Medulla oblongata (tissue), 1 donor: ENCODE measurements at regions not wholly inside any gene's neighbourhood (a gene's known extent, or its start where the extent isn't known, plus 50 kb on each side); places are given as distances from the start of the nearest gene placed in this dataset.

Experiments used
- DNase-seq: peaks from one replicate; pipeline ENCODE4 v3.0.0-alpha.2; 2015; ENCODE audit errors: extremely low spot score

DNA sequence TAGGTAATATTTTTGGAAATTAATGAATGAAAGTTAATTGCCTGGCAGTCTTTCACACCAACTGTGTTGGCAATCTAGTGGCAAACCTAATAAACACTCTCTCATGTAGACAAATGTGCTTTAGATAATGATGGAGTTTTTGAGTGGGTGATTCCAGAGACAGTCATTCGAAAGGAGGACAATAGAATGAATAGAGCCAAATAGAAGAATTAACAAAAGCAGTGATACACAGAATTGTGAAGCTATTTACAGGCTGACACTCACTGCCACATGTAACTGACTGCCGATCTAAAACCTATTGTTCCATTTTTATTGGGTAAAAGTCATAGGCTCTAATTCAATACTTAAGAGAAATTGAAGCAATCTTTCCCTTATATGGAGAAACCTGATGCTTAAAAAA lies 338.5 kb downstream of the PCDH7 start:
- DNase-seq: peak; percentile 35

DNA sequence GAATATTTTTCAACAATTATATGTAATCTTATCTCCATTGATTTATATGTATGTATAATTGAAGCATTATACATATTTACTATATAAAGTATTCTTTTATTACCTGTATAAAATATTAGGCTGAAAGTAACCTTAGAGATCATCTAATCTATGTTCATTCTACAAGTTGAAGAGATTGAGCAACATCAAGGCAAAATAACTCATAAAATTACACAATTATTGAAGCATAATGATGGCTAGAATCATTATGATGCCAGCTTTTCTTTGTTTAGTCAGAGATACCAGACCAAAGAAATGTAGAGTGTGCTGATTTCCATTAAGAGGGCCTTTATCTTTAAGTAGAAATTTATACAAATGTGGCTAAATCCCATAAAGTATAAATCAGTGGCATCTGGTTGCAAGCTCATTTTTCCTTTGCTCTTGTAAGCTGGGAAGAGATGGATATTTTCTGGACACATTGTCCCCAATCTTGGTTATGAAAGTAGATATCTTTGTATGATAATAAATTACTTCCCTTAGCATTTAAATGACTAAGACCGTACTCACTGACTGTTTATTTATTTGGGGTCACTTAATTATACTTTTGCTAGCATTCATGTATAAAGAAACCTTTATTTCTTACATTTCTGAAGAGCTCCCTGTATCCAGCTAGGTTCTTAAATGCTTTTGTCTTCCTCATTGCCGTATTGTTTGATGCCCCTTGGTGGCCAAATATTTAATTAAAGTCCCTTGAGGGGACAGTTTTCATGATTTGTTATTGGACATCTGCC lies 339.8 kb downstream of the PCDH7 start:
- no peak for DNase-seq

DNA sequence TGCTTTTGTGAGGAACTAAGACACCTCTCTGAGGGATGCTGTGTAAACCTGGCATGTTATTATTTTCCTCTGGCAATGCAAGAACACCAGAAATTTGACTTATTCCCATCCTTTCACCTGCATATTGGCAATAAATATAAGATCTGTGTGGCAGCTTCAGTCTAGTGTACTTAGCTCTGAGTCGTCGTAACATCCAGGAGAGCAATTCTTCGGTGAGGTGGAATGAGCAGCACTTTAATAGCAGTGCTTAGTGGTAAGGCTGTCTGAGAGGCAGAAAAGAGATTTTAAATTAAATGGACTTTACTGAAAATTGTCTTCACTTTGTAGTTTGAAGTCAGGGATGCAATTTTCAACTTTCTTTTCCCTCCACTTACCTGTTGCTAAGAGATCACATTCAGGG lies 344.9 kb downstream of the PCDH7 start:
- DNase-seq: no peak

- DNase-seq: no peak
Measured at GRCh38 chr4:31068257-31069075, 348.3 kb downstream of the PCDH7 start.

- DNase-seq: no peak
Measured at GRCh38 chr4:31069151-31069550, 349.0 kb downstream of the PCDH7 start.

GRCh38 chr4:31071508-31072486 lies 351.6 kb downstream of the PCDH7 start:
- DNase-seq: no peak

DNA sequence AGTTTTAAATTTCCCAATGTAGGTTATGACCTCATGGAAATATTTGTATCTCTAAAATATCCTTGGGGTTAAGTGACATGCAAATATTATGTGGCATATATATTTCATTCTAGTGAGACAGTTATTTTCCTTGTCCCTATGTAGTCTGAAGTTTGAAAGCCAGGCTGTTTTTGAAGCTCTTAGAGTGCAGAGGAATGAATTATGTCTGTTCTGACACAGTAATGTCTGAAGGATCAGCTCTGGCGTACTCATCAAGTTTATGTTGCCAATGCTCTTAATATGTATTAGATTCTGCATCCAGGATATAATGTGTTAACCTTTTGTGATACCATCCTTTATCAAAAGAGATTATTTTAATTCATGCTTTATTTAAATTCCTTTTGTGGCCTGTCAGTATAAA lies 355.8 kb downstream of the PCDH7 start:
- DNase-seq: no peak

DNA sequence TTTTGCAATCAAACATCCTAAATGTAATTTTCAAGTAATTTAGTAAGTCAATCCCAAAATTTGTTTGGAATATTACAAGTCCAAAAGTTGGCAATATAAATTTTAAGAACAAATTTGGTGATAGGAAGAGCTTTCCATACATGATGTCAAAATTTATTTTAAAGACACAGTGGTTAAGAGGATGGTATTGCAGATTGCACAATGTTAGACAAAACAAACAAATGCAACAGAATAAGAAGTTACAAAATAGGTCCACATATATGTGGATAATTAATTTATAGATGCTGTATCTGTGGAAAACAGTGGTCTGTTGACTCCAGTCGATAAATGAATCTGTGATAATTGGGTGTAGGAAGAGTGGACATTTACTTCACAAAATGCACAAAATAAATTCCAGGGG lies 358.5 kb downstream of the PCDH7 start:
- no peak for DNase-seq

GRCh38 chr4:31080887-31081286 lies 360.7 kb downstream of the PCDH7 start:
- no peak for DNase-seq

GRCh38 chr4:31081366-31081765 lies 361.2 kb downstream of the PCDH7 start:
- DNase-seq: no peak

DNA sequence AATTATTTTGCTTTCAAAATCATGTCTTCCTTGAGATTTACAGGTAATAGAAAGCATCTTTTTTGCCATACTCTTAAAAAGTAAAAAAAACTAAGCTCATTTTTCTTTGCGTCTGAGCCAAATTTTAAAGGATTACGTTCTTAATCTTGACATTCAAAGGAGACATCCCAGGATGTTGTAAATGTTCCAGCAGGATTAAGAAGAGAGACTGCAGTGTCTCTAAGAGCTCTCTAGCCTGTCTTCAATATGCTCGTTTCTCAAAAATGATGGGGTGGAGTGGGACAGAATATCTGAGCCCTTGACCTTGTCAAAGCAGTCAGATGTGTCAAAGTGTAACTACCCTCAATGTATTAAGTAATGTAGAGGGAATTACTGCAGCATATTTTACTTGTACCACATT lies 363.3 kb downstream of the PCDH7 start:
- DNase-seq: no peak

GRCh38 chr4:31084806-31085416 lies 364.7 kb downstream of the PCDH7 start:
- DNase-seq: no peak

DNA sequence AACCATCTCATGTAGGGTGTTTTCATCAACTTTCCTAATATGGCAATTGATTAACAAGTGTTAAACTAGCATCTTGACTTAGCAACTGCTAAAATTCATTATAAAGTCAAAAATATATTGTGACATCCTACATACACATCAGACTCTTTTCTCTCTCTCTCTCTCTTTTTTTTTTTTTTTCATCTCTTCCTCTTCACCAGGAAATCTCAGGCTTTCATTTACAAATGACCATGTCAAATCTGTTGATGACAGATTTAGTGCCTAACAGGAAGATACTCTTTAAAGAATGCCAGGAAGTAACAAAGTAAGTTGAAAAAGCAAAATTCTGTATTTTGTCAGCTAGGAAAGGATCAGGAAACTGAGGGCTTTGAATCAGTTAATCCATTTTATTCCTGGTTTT lies 365.5 kb downstream of the PCDH7 start:
- DNase-seq: no peak

DNA sequence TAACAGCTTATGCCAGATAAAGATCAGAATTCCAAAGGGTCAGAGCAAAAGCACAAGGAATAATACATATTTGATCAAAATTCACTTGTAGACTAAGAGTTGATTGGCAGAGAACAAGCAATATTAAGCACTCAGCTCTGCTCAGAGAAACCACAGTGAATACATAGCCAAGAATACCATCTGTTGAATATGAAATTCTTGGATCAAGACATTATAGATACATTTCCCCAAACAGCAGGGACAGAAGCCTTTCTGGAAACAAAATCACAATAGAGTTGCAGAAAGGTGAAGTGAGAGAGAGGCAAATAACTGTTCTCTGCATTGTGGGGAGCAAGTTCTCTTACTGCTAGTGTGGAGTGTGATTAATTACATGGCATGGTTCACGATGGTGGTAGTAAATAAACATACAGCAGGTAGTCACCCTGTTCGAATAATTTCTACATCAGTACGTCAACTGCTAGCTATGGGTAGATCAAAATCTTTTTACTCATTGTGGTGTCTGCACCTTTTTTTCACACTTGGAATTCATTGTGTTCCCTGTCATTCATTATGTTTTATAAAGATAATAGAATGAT lies 366.7 kb downstream of the PCDH7 start:
- no peak for DNase-seq

DNA sequence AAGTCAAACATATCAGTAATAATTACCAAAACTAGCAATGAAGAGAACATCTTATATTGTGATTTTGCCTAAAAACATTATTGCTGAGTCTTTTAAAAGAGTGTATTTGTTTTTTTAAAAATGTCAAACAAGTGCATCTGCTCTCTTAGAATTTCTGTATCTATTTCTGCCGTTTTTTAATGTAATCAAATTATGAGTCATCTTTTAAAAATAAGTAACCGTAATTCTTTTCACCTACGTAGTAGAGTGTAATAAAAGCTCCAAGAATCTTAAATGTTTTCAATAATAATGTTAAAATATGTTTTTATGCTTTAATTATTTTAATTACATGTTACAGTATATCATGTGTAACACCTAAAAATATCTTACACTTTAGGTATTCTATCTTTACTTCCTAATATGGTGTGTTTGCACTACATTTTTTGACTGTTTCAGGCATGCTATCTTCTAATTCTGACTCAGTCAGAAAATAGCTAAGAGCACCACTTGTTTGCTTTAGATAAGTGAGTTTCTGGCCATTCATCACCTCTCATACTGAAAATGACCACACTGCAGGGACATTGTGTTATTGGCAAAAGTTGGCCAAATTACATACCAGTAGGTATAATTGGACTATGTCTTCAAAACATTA lies 368.5 kb downstream of the PCDH7 start:
- no peak for DNase-seq

GRCh38 chr4:31089815-31090214 lies 369.6 kb downstream of the PCDH7 start:
- DNase-seq: no peak

- DNase-seq: no peak
Measured at GRCh38 chr4:31094474-31094873, 374.3 kb downstream of the PCDH7 start.

GRCh38 chr4:31097999-31098398 lies 377.8 kb downstream of the PCDH7 start:
- DNase-seq: no peak

DNA sequence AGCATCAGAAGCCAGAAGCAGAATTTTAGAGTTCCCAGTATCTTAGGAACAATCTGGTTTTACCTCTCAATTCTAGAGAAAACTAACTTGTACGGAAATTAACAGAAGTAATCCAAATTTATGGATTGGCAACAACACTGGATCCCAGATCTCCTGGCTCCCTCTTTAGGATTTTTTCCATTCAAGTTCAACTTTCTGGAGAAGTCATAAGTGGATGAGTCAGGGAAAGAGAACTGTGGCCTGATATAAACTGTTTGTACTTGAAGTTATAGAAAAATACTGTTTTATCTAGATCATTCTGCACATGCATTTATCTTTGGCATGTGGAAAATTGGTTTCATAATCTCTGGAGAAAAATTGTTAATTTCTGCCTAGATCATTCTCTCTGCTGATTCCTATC lies 380.4 kb downstream of the PCDH7 start:
- no peak for DNase-seq

DNA sequence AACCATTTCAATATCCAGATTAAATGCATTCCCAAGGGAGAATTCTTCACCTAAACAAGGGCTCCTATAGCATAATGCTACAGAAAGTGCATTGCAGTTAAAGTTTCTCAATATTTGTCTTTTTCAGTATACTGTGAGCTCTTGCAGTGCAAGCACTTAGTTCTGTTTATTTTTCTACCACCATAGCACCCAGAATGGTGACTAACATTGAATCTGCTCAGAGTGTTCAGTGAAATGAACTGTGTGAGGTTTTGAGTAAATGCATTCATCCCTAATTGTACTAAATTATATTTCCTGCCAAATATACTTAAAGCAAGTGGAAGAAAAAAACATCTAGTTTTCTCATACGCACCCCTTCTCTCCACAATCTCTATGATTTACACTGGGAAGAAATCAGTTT lies 383.9 kb downstream of the PCDH7 start:
- no peak for DNase-seq

DNA sequence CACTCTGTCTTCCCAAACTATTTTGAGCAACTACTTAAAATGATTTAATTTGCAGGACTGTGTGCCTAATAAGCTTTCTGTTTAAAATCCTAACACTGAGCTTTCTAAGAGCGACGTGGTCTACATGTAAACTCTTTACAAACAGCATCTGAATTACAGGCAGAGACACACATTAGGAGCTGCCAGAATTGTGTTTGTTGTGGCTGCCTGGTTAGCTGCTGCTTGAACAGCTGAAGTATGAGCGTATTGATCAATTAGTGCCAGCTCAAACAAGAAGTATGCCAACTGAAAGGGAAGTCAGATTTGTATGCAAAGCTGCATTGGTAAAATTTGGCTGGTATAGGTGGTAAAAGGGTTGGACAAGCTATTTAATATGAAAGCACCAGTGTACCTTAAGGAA lies 384.4 kb downstream of the PCDH7 start:
- DNase-seq: no peak
